Stomach (tissue), 8 donors: ENCODE measurements at regions not wholly inside any gene's neighbourhood (a gene's known extent, or its start where the extent isn't known, plus 50 kb on each side); places are given as distances from the start of the nearest gene placed in this dataset.
A peak's percentile ranks its signal among the peaks of the same experiment; 100 is the strongest.

Source experiments
- DNase-seq, 2 donors: peaks; one replicate each; pipeline versions ENCODE4 v3.0.0 to v3.0.0-alpha.2; 2013 to 2019
- H3K27ac ChIP-seq, 5 donors: fragments of 200-600 bp in 4 of 5; sonication (generic) in 4 of 5; one replicate each; pipeline ENCODE4 v1.5.1; 2013 to 2019; ENCODE audit warnings: mild to moderate bottlenecking in 1 of 5, moderate library complexity in 1 of 5
- H3K27me3 ChIP-seq, 3 donors: fragments of 200-600 bp; sonication (generic); one replicate each; pipeline ENCODE4 v1.5.1; 2017 to 2019; ENCODE audit warnings: mixed run types in 1 of 3
- H3K36me3 ChIP-seq, 4 donors: fragments of 200-600 bp; sonication (generic); 1 replicate in 3 of 4; 2 replicates in 1 of 4; pipeline ENCODE4 v1.5.1; 2016 to 2019
- H3K4me1 ChIP-seq, 4 donors: fragments of 200-600 bp; sonication (generic); one replicate each; pipeline ENCODE4 v1.5.1; 2016 to 2019
- H3K4me3 ChIP-seq, 4 donors: fragments of 200-600 bp; sonication (generic) in 3 of 4; one replicate each; pipeline ENCODE4 v1.5.1; 2016 to 2019; ENCODE audit warnings: mild to moderate bottlenecking in 1 of 4
- H3K9me3 ChIP-seq, 4 donors: fragments of 200-600 bp; sonication (generic); one replicate each; pipeline ENCODE4 v1.5.1; 2016 to 2019
- CTCF ChIP-seq, 7 experiments: fragments of 450-650 bp in 4 of 7; fragments of 200-600 bp in 3 of 7; sonication (generic) in 3 of 7; IDR thresholded peaks; one replicate each; pipeline ENCODE4 v1.5.1; 2016 to 2019; ENCODE audit warnings: antibody characterized with exemption in 7 of 7, control low read depth in 2 of 7, mild to moderate bottlenecking in 1 of 7
- EP300 ChIP-seq: sonication (generic); formaldehyde crosslinking; IDR thresholded peaks from one replicate; pipeline ENCODE4 v1.6.1; 2017; ENCODE audit warnings: antibody characterized with exemption
- POLR2A ChIP-seq, 4 donors: fragments of 450-650 bp; IDR thresholded peaks; one replicate each; pipeline ENCODE4 v1.6.1; 2016; ENCODE audit warnings: antibody characterized with exemption in 4 of 4, control low read depth in 2 of 4, mild to moderate bottlenecking in 1 of 4, moderate library complexity in 1 of 4
- POLR2AphosphoS5 ChIP-seq, 3 donors: sonication (generic); formaldehyde crosslinking; IDR thresholded peaks; one replicate each; pipeline ENCODE4 v1.6.1; 2016; ENCODE audit warnings: antibody characterized with exemption in 3 of 3
- WGBS, 5 donors: extraction: QIAGEN DNeasy Blood & Tissue Kit in 3 of 5; methylation state at CpG; one replicate each; pipeline versions ENCODE4 v1.1.5 to v1.1.7; 2013 to 2018; 5-methylcytosine and 5-hydroxymethylcytosine counted together
- intact Hi-C: fragments of 100-400 bp; cut with DNase I; formaldehyde crosslinking; loops from one replicate; pipeline ENCODE4 v1.15.1; 2023; ENCODE audit warnings: low total_unique reads
- donor health status: healthy with polysubstance abuse.
- donor health status: Bipolar disorder and iron deficiency.
- donor health status: healthy.

GRCh38 chr3:10667901-10668476, 148.0 kb upstream of the SLC6A11 start:
- WGBS, 5 donors, result 67 to 76% (median 70%) methylated on average over 12 to 14 of the region's 14 CpGs
- H3K36me3 ChIP-seq, result no peaks in the 10 kb centered on the region
- peaks cover 0 to 4% (median 0%) of the 10 kb centered on the region in 4 donors for H3K4me1 ChIP-seq
- peaks cover 0 to 55% (median 0%) of the 10 kb centered on the region in 3 donors for H3K27me3 ChIP-seq
- TF ChIP-seq CTCF (IDR thresholded peaks at IDR 0.05) (no peak), POLR2AphosphoS5 (IDR thresholded peaks at IDR 0.05) (no peak), EP300 (no peak), POLR2A (IDR thresholded peaks at IDR 0.05) (no peak)
- no peak for DNase-seq
- no peak overlapping the region for H3K27ac ChIP-seq
- H3K4me3 ChIP-seq, result no peak overlapping the region
- no peaks in the 10 kb centered on the region for H3K9me3 ChIP-seq
- intact Hi-C loops, result no loop called here

GRCh38 chr3:10669490-10670048, 146.5 kb upstream of the SLC6A11 start:
- TF ChIP-seq POLR2A (IDR thresholded peaks at IDR 0.05) (no peak), EP300 (no peak)
- H3K27me3 ChIP-seq, result peaks cover 0 to 40% (median 0%) of the 10 kb centered on the region in 3 donors
- intact Hi-C loops, result no loop called here
- no peaks in the 10 kb centered on the region for H3K9me3 ChIP-seq
- H3K36me3 ChIP-seq, result no peaks in the 10 kb centered on the region
- DNase-seq, result no peak
- H3K4me3 ChIP-seq, result no peak overlapping the region
- 61 to 73% (median 70%) methylated on average over 5 to 6 of the region's 6 CpGs for WGBS, 5 donors
- peaks cover 0 to 4% (median 0%) of the 10 kb centered on the region in 4 donors for H3K4me1 ChIP-seq
- H3K27ac ChIP-seq, result no peak overlapping the region

GRCh38 chr3:10672422-10672821, 143.6 kb upstream of the SLC6A11 start:
- intact Hi-C loops, result no loop called here
- WGBS, 5 donors, result 42 to 70% (median 55%) methylated on average over 5 of the region's 5 CpGs
- no peak for TF ChIP-seq POLR2AphosphoS5 (IDR thresholded peaks at IDR 0.05)
- TF ChIP-seq EP300, result no peak
- no peak for TF ChIP-seq CTCF (IDR thresholded peaks at IDR 0.05)
- no peak for TF ChIP-seq POLR2A (IDR thresholded peaks at IDR 0.05)

GRCh38 chr3:10674578-10674977, 141.4 kb upstream of the SLC6A11 start:
- Histone ChIP-seq H3K9me3 (no peaks in the 10 kb centered on the region), H3K27me3 (peaks cover 0 to 9% (median 0%) of the 10 kb centered on the region in 3 donors), H3K4me3 (no peak overlapping the region), H3K36me3 (no peaks in the 10 kb centered on the region), H3K4me1 (peaks cover 0 to 4% (median 0%) of the 10 kb centered on the region in 4 donors), H3K27ac (no peak overlapping the region)
- TF ChIP-seq POLR2A (IDR thresholded peaks at IDR 0.05), result no peak
- WGBS, 5 donors, result 59 to 65% (median 62%) methylated on average over 3 of the region's 3 CpGs
- no peak for DNase-seq
- intact Hi-C loops, result no loop called here

More at GRCh38 chr3:10672422-10672821, 143.6 kb upstream of the SLC6A11 start:
- no peaks in the 10 kb centered on the region for H3K36me3 ChIP-seq
- H3K27ac ChIP-seq, result no peak overlapping the region
- H3K9me3 ChIP-seq, result no peaks in the 10 kb centered on the region
- peaks cover 0 to 23% (median 0%) of the 10 kb centered on the region in 3 donors for H3K27me3 ChIP-seq
- DNase-seq, result peak in 1 of 2 donors; percentile 4
- H3K4me3 ChIP-seq, result no peak overlapping the region
- peaks cover 0 to 4% (median 0%) of the 10 kb centered on the region in 4 donors for H3K4me1 ChIP-seq

- Histone ChIP-seq H3K27me3 (peaks cover 0 to 9% (median 0%) of the 10 kb centered on the region in 3 donors), H3K36me3 (no peaks in the 10 kb centered on the region), H3K4me3 (no peak overlapping the region), H3K27ac (no peak overlapping the region), H3K9me3 (no peaks in the 10 kb centered on the region), H3K4me1 (peaks cover 0 to 4% (median 0%) of the 10 kb centered on the region in 4 donors)
- no peak for DNase-seq
- intact Hi-C loops, result no loop called here
- no peak for TF ChIP-seq CTCF (IDR thresholded peaks at IDR 0.05)
- no peak for TF ChIP-seq POLR2A (IDR thresholded peaks at IDR 0.05)
- TF ChIP-seq EP300, result no peak
- no peak for TF ChIP-seq POLR2AphosphoS5 (IDR thresholded peaks at IDR 0.05)
- WGBS, 5 donors, result 68 to 84% (median 82%) methylated on average over 1 of the region's 1 CpG
Observed at GRCh38 chr3:10676905-10677304, 139.1 kb upstream of the SLC6A11 start.
